ENCODE measurements at regions not wholly inside any gene's neighbourhood (a gene's known extent, or its start where the extent isn't known, plus 50 kb on each side); places are given as distances from the start of the nearest gene placed in this dataset.

DNA sequence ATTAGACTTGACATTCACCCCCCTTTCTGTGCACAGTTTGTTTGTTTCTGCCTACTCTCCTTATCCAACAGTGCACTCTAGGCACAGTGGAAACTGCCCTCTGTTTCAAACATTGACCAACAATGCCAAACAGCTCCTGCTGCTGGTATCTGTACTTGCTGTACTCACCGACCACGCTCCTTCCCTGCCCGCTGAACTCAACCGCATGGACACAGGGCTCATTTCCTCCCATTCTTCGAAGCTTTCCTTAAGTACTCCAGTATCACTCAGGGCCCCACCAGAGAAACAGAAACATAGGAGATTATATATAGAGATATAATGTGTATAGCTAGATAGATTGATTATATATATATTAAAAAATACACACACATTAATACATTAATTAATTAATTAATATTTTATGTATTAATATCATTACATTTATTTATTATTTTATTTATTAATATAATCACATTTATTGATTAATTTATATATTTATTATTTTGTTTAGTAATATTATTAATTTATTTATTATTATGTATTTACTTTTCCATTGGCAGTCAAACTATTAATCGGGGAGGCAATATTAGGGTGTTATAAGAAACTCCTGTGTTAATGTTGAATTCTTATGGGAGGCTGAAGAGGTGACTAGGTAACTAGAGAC, 1528.2 kb downstream of the EFNB2 start:
- TF ChIP-seq EZH2 (IDR thresholded peaks at IDR 0.05; ENCODE audit: borderline replicate concordance, low read depth, low read length, severe bottlenecking) (no peak), CTCF (IDR thresholded peaks at IDR 0.05; ENCODE audit: borderline replicate concordance, extremely low read depth, low read length, poor library complexity, severe bottlenecking) (no peak)
